NCI-H510A (cell line): ENCODE measurements at regions not wholly inside any gene's neighbourhood (a gene's known extent, or its start where the extent isn't known, plus 50 kb on each side); places are given as distances from the start of the nearest gene placed in this dataset.
"Not testable (repeated sequence)": the region's sequence is repeated elsewhere in the genome, so short reads cannot be mapped to it uniquely, and the experiment has no call there.

ENCODE experiments used
- DNase-seq: peaks from one replicate; lab custom pipeline; 2025; lab: John Stamatoyannopoulos, UW

DNA sequence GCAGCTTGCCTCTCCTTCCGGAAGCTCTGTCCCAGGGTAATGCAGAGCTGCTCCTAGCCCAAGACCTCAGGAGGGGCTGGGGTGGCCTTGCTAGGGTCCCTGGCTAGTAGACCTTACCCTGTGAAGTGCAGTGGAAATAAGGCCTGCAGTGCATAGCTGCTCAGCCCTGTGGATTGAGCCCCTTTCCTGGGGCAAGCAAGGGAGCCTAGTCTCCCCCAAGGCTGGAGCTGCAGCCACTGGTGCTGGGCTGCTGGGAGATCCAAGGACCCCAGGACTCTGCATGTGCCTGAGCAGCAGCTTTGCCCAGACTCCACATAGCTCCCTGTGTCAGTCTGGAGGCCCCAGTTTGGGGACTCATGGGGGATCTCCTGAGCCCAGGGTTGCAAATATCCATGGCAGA, 57.9 kb downstream of the FANCF start:
- no peak for DNase-seq

DNA sequence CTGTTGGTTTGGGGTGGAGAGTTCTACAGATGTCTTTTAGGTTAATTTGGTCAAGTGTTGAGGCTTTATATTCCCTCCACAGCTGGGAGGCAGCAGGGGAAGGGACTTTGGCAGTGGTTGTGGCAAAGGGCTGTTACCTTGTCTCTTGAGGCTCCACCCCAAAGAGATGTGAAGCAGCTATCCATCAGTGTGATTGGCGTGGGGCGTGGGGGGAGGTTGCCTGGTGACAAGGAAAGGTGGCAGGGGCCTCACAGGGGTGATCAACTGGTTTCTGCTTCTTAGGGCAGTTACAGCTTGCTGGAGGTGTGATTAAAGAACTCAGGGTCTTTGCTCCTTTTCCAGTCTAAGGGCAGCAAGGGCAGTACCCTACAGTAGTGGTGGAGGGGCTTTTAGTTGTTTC, 59.3 kb downstream of the FANCF start:
- no peak for DNase-seq

DNA sequence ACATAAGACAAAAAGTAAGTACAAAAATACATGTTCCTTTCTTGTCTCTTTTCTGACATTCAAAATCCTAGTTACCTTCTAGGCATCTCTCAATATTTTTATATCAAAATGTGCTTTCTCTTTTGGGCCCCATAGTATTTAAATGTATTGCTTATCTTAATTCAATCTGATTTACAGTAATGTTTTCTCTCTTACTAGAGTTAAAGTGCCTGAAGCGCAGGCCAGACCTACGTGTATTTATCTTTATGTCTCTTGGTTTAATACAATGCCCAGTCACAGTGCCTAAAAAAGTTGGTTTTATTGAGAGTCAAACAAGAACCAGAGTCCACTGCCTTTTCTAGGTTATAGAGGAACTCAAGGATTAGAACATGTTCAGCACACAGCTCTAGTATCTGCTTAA, 64.3 kb downstream of the FANCF start:
- no peak for DNase-seq

DNA sequence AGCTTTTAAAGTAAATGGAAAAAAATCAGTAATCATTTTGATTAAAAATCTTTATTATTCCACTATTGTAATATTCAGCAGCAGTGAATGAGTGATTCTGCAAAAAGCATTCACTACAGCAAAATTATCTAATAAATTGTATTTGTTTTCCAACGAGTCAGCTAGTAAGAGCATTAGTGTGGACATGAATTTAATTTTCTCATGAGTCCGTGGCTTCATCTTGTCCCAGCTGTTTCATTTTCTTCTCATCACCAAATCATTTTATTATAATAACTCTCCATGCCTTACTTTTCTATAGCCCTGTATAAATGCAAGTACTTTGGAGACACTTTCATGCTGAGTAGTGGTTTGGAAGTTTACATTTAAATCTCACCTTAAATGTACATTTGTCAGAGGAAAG, 66.2 kb downstream of the FANCF start:
- DNase-seq, result no peak

GRCh38 chr11:22558664-22559063, 67.0 kb downstream of the FANCF start:
- no peak for DNase-seq

DNA sequence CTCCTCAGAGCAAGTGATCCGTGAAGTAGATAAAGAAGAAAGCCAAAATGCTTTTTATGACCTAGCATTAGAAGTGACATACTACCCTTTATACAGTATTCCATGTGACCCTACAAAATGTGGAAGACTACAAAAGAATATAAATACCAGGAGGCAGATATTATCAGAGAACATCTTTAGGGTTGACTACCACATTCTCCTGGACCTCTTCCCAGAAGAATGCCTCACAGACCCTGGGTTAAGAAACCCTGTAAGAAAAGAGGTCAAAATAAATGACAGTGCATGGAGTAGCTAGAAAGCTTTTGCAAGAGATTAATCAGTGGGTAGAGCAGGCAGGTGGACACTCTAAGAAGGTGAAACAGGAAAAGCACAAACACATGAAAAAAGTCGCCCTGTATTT, 69.2 kb downstream of the FANCF start:
- DNase-seq, result no peak

GRCh38 chr11:22555881-22556280, 69.7 kb downstream of the FANCF start:
- no peak for DNase-seq

DNA sequence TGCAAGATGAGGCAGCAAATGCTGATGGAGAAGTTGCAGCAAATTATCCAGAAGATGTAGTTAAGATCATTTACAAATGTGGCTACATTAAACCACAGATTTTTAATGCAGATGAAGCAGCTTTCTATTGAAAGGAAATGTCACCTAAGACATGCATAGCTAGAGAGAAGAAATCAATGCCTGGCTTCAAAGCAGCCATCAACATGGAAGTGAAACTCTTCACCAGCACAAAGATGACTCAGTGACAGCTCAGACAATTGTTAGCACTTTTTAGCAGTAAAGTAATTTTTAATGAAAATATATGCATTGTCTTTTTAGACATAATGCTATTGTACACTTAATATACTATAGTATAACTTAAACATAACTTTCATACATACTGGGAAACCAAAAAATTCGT, 71.4 kb downstream of the FANCF start:
- no peak for DNase-seq

DNA sequence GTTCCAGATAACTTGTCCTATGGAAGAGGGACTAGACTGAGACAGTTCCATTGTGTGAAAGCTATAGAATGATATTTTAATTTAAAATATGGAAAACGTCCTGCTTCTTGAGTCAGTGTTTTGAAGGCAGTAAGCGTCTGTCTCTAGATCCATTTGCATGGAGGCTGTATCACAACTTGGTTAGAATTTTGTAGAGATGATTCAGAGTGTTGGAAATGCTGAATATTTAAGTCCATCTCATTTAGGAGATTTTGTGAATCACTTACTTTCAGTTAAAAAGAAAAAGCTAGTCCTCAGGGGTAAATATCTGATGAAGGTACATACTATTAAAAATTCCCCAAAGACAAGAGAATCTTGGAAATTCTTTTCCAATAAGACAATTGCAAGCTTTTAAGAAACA, 72.7 kb downstream of the FANCF start:
- DNase-seq, result no peak

DNA sequence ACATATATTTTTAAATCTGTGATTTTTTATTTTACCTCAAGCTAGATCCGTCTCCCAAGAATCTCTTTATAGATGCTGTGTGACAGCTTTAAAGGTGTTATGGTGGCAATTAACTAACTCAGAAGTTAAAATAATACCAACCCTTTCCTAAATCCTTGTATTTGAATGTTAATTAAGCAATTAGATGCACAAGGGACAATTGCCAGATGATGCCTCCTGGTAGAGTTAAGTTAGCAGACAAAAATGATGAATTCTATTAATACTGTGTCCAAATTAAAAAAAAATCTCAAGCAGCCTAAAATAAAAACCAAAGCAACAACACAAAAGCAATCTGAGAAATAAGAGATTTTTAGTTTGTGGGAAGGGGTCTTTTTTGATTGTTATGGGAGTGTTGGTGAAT, 78.9 kb downstream of the FANCF start:
- no peak for DNase-seq

GRCh38 chr11:22543261-22543660, 82.4 kb downstream of the FANCF start:
- DNase-seq, result no peak

DNA sequence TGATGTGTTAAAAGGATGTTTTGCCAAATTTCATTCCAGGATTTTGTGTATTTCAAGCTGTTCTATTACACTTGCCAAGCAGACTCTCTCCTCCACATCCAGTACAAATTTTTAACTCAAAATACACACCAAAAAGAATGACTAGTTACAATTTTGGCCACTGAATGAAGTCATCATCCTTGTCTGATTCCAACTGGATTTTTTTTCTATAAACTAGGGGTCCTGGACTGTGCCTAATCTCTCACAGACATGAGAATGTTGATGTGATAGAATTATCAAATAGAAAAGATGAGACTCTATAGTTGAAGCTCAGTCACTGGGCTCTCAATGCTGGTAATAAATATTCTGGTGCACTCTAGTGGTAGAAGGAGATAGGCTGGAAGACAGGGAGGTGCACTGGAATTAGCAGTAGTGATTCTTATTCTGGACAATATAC, 85.8 kb downstream of the FANCF start:
- DNase-seq, result no peak

DNA sequence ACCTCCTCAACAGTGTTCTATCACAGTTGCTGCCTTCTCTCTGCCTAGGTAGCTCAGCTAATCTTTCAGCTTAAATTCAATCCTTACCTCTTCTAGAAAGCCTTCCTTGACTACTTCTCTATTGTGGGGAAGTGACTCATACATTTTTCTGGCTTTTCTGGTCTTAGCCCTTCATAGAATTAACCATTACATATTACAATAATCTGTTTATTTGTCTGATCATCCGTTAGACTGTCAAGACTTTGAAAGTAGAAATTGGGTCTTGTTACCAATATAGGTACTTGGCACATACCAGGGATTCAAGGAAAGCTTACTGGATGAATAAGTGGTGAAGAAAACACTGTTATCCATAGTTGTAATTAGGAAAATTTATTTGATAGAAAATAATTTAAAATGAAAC, 89.6 kb downstream of the FANCF start:
- DNase-seq, result no peak

- not testable (repeated sequence) for DNase-seq
Measured at GRCh38 chr11:22528612-22529429, 96.8 kb downstream of the FANCF start.

DNA sequence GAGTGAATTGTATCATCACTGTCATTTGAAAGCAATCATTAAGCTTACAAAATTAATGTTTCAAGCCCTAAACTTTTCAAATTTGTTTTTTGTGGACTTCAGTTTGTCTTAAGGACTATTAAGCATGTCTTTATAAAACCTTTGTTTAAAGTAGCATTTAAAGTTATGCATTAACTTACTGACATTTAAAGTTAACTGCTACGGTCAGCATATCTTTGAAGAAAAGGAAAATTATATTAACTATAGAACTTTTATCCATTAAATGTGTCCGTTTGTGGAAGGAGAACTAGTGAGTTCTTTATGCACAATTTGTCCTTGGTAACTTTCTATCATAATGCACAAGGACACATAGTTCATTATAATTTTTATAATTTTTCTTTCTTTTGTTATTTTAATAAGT, 103.4 kb downstream of the FANCF start:
- DNase-seq, result no peak

- no peak for DNase-seq
Measured at GRCh38 chr11:22521226-22521625, 104.4 kb downstream of the FANCF start.

- no peak for DNase-seq
Measured at GRCh38 chr11:22520521-22520920, 105.1 kb downstream of the FANCF start.

GRCh38 chr11:22518344-22518743, 107.3 kb downstream of the FANCF start:
- not testable (repeated sequence) for DNase-seq

DNA sequence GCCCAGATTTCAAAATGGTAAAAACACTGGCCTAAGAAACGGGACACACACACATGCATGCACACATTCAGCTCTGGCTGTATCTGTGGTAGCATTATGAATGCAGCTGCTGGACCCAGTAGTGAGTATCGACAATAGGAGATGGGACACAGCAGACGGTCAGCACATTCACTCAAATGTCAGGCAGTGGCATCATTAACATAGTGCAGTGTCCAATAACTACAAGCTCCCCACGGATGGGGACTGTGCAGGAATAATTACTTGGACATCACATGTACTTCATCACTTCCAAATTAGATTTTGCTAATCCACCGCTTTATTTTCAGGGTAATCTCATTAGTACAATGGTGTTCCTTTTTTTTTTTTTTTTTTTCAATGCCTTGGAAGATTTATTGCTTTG, 109.5 kb downstream of the FANCF start:
- DNase-seq, result no peak

DNA sequence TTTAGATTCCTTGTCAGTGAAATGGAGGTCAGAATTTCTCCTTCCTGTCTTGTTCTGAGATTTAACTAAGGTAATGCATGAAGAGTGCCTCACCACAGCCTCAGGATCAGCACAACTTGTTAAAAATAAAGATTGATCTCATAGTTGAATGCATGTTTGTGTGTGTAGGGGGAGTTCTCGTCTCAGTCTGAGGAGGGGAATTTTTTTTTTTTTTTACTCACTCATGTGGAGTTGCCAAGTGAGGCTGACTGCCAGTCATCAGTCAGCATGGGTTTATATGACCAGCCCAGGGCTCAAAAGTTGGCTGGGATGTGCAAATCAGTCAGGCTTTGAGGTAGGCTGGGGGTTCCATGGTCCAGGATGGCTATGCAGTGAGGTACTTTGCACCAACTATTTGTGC, 113.2 kb downstream of the FANCF start:
- DNase-seq, result no peak

- DNase-seq, result no peak
Measured at GRCh38 chr11:22510741-22511140, 114.9 kb downstream of the FANCF start.

GRCh38 chr11:22510010-22510409, 115.6 kb downstream of the FANCF start:
- no peak for DNase-seq

- no peak for DNase-seq
Measured at GRCh38 chr11:22508665-22509064, 117.0 kb downstream of the FANCF start.

- DNase-seq, result no peak
Measured at GRCh38 chr11:22497474-22497873, 128.1 kb downstream of the FANCF start.
